Fibroblast of lung (primary cell): ENCODE measurements at regions not wholly inside any gene's neighbourhood (a gene's known extent, or its start where the extent isn't known, plus 50 kb on each side); places are given as distances from the start of the nearest gene placed in this dataset.

Experiments used
- DNase-seq, 2 donors: peaks; one replicate each; pipeline versions ENCODE4 v3.0.0 to v3.0.0-alpha.2; 2010; ENCODE audit warnings: low read depth in 2 of 2
- H2AFZ ChIP-seq: 2 replicates; pipeline ENCODE4 v1.5.1; 2012; ENCODE audit warnings: low read length, control low read depth, inconsistent platforms
- H3K27ac ChIP-seq: 2 replicates; pipeline ENCODE4 v1.5.1; 2011; ENCODE audit warnings: low read length, control low read depth; ENCODE audit not compliant: insufficient read depth
- H3K27me3 ChIP-seq: 2 replicates; pipeline ENCODE4 v1.5.1; 2011; ENCODE audit warnings: mild to moderate bottlenecking, low read length; ENCODE audit not compliant: control insufficient read depth, insufficient read depth
- H3K36me3 ChIP-seq: 2 replicates; pipeline ENCODE4 v1.5.1; 2011; ENCODE audit warnings: low read length; ENCODE audit not compliant: control insufficient read depth, insufficient read depth
- H3K4me1 ChIP-seq: 2 replicates; pipeline ENCODE4 v1.5.1; 2011; ENCODE audit warnings: low read length; ENCODE audit not compliant: control insufficient read depth, insufficient read depth; ENCODE audit errors: extremely low read depth
- H3K4me2 ChIP-seq: 2 replicates; pipeline ENCODE4 v1.5.1; 2011; ENCODE audit warnings: low read length, control low read depth; ENCODE audit not compliant: insufficient read depth; ENCODE audit errors: extremely low read depth
- H3K4me3 ChIP-seq, 4 experiments: fragments of 200-600 bp in 1 of 4; sonication (generic) in 1 of 4; replicated peaks in 1 of 4; 2 replicates each; pipeline ENCODE4 v1.5.1; 2011 to 2016; ENCODE audit warnings: low read length in 4 of 4, low read depth in 3 of 4, mild to moderate bottlenecking in 3 of 4, control low read depth in 2 of 4, inconsistent platforms in 1 of 4, mixed read lengths in 1 of 4; ENCODE audit not compliant: insufficient read depth in 1 of 4; ENCODE audit errors: control extremely low read depth in 1 of 4
- H3K79me2 ChIP-seq: 2 replicates; pipeline ENCODE4 v1.5.1; 2012; ENCODE audit warnings: mild to moderate bottlenecking, low read length, inconsistent platforms; ENCODE audit not compliant: control insufficient read depth, insufficient read depth
- H3K9ac ChIP-seq: 2 replicates; pipeline ENCODE4 v1.5.1; 2011; ENCODE audit warnings: mild to moderate bottlenecking, low read length, control low read depth; ENCODE audit not compliant: insufficient read depth
- H3K9me3 ChIP-seq: 2 replicates; pipeline ENCODE4 v1.5.1; 2012; ENCODE audit warnings: low read depth, low read length; ENCODE audit not compliant: control insufficient read depth, insufficient read depth
- H4K20me1 ChIP-seq: 2 replicates; pipeline ENCODE4 v1.5.1; 2011; ENCODE audit warnings: low read length; ENCODE audit not compliant: control insufficient read depth, insufficient read depth; ENCODE audit errors: extremely low read depth
- CTCF ChIP-seq, 2 donors: IDR thresholded peaks in 1 of 2; conservative IDR thresholded peaks in 1 of 2; 1 replicate in 1 of 2; 2 replicates in 1 of 2; pipeline ENCODE4 v1.5.1; 2011 to 2012; ENCODE audit warnings: low read length in 2 of 2, control low read depth in 1 of 2, inconsistent platforms in 1 of 2, low read depth in 1 of 2, mild to moderate bottlenecking in 1 of 2
- EZH2 ChIP-seq: IDR thresholded peaks from 2 replicates; pipeline ENCODE4 v1.5.1; 2012; ENCODE audit warnings: low read length, control low read depth, mild to moderate bottlenecking; ENCODE audit errors: missing control alignments

GRCh38 chr15:39468828-39469227, 112.1 kb upstream of the THBS1 start:
- H3K27me3 ChIP-seq: no peaks in the 10 kb centered on the region
- no peak overlapping the region for H3K4me2 ChIP-seq
- no peaks in the 10 kb centered on the region for H3K79me2 ChIP-seq
- peak in 1 of 2 donors; percentile 25 for DNase-seq
- no peak overlapping the region for H3K4me3 ChIP-seq
- H2AFZ ChIP-seq: no peak overlapping the region
- H3K4me1 ChIP-seq: peaks cover 12% of the 10 kb centered on the region
- H3K27ac ChIP-seq: no peak overlapping the region
- H3K36me3 ChIP-seq: no peaks in the 10 kb centered on the region
- no peaks in the 10 kb centered on the region for H4K20me1 ChIP-seq
- no peak for TF ChIP-seq EZH2
- TF ChIP-seq CTCF (conservative IDR thresholded peaks at IDR 0.05 in 1 of 2, IDR thresholded peaks at IDR 0.05 in 1 of 2; ENCODE audit: low read depth in 1 of 2, low read length in 2 of 2): no peak
- H3K9me3 ChIP-seq: no peaks in the 10 kb centered on the region
- no peak overlapping the region for H3K9ac ChIP-seq

GRCh38 chr15:39471785-39472574, 108.9 kb upstream of the THBS1 start:
- peak; percentile 19 to 25 for DNase-seq
- peak overlapping the region; percentile 25 for H3K9ac ChIP-seq
- no peaks in the 10 kb centered on the region for H4K20me1 ChIP-seq
- H3K79me2 ChIP-seq: no peaks in the 10 kb centered on the region
- peak overlapping the region; percentile 1 for H3K4me2 ChIP-seq
- H3K4me1 ChIP-seq: peaks cover 7% of the 10 kb centered on the region
- peak overlapping the region; percentile 73 for H3K27ac ChIP-seq
- H2AFZ ChIP-seq: no peak overlapping the region
- H3K9me3 ChIP-seq: no peaks in the 10 kb centered on the region
- H3K27me3 ChIP-seq: no peaks in the 10 kb centered on the region
- no peaks in the 10 kb centered on the region for H3K36me3 ChIP-seq
- TF ChIP-seq CTCF (conservative IDR thresholded peaks at IDR 0.05 in 1 of 2, IDR thresholded peaks at IDR 0.05 in 1 of 2; ENCODE audit: low read depth in 1 of 2, low read length in 2 of 2) (no peak), EZH2 (no peak)
- H3K4me3 ChIP-seq: no peak overlapping the region

GRCh38 chr15:39472621-39473297, 108.1 kb upstream of the THBS1 start:
- Histone ChIP-seq H3K9me3 (no peaks in the 10 kb centered on the region), H2AFZ (no peak overlapping the region), H3K36me3 (no peaks in the 10 kb centered on the region), H3K79me2 (no peaks in the 10 kb centered on the region), H3K9ac (peak overlapping the region; percentile 25), H3K27me3 (no peaks in the 10 kb centered on the region), H3K4me1 (peaks cover 4% of the 10 kb centered on the region), H4K20me1 (no peaks in the 10 kb centered on the region), H3K27ac (peak overlapping the region; percentile 73), H3K4me3 (peak overlapping the region in 1 of 4 experiments; percentile 8), H3K4me2 (peak overlapping the region; percentile 1)
- peak; percentile 29 to 100 for DNase-seq
- TF ChIP-seq EZH2 (no peak), CTCF (conservative IDR thresholded peaks at IDR 0.05 in 1 of 2, IDR thresholded peaks at IDR 0.05 in 1 of 2; ENCODE audit: low read depth in 1 of 2, low read length in 2 of 2) (no peak)
